Forelimb muscle (tissue), 1 donor: ENCODE measurements at regions not wholly inside any gene's neighbourhood (a gene's known extent, or its start where the extent isn't known, plus 50 kb on each side); places are given as distances from the start of the nearest gene placed in this dataset.

Experiments
- DNase-seq: peaks from one replicate; pipeline ENCODE4 v3.0.0-alpha.2; 2013; ENCODE audit warnings: low read depth

GRCh38 chr12:116456330-116457082, 102.7 kb upstream of the MAP1LC3B2 start:
- DNase-seq = no peak

- DNase-seq = no peak
Observed at GRCh38 chr12:116458492-116458891, 100.7 kb upstream of the MAP1LC3B2 start.

- no peak for DNase-seq
Observed at GRCh38 chr12:116459011-116459875, 99.9 kb upstream of the MAP1LC3B2 start.

- no peak for DNase-seq
Observed at GRCh38 chr12:116459916-116460663, 99.1 kb upstream of the MAP1LC3B2 start.

GRCh38 chr12:116461060-116461459, 98.1 kb upstream of the MAP1LC3B2 start:
- DNase-seq = no peak

GRCh38 chr12:116463366-116463765, 95.8 kb upstream of the MAP1LC3B2 start:
- no peak for DNase-seq

- no peak for DNase-seq
Observed at GRCh38 chr12:116465407-116465806, 93.8 kb upstream of the MAP1LC3B2 start.

GRCh38 chr12:116465856-116466255, 93.3 kb upstream of the MAP1LC3B2 start:
- DNase-seq = no peak

GRCh38 chr12:116466536-116466935, 92.6 kb upstream of the MAP1LC3B2 start:
- no peak for DNase-seq

GRCh38 chr12:116469344-116469743, 89.8 kb upstream of the MAP1LC3B2 start:
- DNase-seq = no peak

- DNase-seq = peak; percentile 67
Observed at GRCh38 chr12:116471544-116471943, 87.6 kb upstream of the MAP1LC3B2 start.

- no peak for DNase-seq
Observed at GRCh38 chr12:116472193-116472592, 87.0 kb upstream of the MAP1LC3B2 start.

GRCh38 chr12:116473416-116473815, 85.8 kb upstream of the MAP1LC3B2 start:
- DNase-seq = no peak

- DNase-seq = no peak
Observed at GRCh38 chr12:116474331-116474730, 84.8 kb upstream of the MAP1LC3B2 start.

- DNase-seq = no peak
Observed at GRCh38 chr12:116474899-116475298, 84.3 kb upstream of the MAP1LC3B2 start.

GRCh38 chr12:116476227-116476822, 82.9 kb upstream of the MAP1LC3B2 start:
- no peak for DNase-seq

- no peak for DNase-seq
Observed at GRCh38 chr12:116478243-116478773, 80.9 kb upstream of the MAP1LC3B2 start.

- DNase-seq = no peak
Observed at GRCh38 chr12:116480210-116480810, 78.9 kb upstream of the MAP1LC3B2 start.

- no peak for DNase-seq
Observed at GRCh38 chr12:116481726-116482125, 77.5 kb upstream of the MAP1LC3B2 start.

- no peak for DNase-seq
Observed at GRCh38 chr12:116482179-116482578, 77.0 kb upstream of the MAP1LC3B2 start.

GRCh38 chr12:116482859-116483258, 76.3 kb upstream of the MAP1LC3B2 start:
- DNase-seq = no peak
